ENCODE measurements at regions not wholly inside any gene's neighbourhood (a gene's known extent, or its start where the extent isn't known, plus 50 kb on each side); places are given as distances from the start of the nearest gene placed in this dataset.

DNA sequence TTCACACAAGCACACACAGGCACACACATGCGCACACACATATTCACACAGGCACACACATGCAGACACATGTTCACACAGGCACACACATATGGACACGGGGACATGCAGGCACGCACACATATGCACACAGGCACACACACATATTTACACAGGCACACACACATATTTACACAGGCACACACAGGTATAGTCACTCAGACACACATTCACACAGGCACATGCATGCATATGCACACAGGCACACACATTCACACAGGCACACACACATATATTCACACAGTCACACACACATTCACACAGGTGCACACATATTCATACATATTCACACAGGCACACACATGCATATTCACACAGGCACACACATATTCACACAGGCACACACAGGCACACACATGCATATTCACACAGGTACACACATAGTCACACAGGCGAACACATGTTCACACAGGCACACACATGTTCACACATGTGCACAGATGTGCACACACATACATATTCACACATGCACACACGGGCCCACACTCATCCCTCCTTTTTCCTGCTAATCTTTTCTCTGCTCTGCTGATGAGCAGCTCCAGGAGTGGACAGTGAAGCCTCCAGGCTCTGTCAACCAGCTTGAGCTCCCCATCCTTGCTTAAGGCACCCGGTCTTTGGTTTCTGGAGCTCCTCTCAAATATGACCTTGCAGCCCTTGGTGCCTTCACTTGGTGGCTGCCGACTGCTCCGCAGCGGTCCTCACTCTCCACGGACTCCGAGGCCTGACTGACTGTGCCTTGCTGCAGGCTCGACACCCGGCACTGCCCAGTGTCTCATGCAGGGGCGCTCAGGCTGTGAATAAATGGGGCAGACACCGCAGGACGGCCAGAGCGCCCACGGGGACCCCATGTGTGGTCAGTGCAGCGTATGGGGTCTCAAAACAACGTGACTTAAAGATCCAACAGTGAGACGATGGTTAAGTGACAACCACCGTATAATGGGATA, 581.2 kb upstream of the MGMT start:
- DNase-seq: no peak

GRCh38 chr10:128887856-128888255, 579.2 kb upstream of the MGMT start:
- DNase-seq: no peak

DNA sequence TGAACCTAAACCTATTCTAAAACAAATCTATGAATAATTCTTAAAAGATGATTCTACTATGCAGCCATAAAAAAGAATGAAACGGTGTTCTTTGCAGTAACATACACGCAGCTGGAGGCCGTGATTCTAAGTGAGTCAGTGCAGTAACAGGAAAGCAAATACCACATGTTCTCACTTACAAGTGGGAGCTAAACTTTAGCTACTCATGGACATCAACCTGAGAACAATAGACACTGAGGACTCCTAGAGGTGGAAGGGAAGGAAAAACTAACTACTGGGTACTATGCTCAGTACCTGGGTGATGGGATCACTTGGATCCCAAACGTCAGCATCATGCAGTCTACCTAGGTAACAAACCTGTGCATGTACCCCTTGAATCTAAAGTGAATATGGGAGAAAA, 575.0 kb upstream of the MGMT start:
- DNase-seq: no peak

DNA sequence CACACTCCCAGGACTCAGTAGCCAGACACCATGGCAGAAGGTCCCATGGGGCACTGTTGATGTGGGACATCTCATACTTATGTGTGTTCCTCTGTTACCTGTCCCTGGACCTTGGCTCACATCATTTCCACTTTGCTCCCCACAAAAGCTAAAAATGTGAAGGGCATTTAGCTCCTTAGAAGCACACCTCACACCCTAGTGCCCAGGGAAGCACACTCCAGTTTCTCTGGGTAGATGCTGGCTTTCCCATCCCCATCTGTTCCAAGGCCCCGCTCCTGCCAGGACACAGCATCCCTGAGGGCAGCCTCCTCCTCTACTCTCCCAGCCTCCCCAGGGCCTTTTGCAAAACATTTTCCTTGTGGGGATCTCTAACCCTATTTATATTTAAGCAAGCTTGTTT, 572.4 kb upstream of the MGMT start:
- DNase-seq: no peak

DNA sequence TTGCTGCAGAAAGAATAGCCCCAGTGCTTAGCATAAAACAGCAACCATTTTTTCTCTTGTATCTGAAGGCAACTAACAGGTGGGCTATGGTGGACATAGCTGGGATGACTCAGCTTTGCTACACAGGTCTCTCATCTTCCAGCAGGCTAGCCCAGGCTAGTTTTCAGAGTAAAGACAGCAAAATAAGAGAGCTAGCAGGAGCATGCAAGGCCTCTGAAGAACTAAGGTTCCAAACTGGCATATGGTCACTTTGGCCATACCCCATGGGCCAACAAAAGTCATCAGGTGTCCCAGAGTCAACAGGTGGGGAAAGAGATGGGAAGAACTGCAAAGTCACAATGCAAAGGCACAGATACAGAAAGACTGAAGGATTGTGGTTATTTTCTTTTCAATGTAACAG, 571.6 kb upstream of the MGMT start:
- no peak for DNase-seq

DNA sequence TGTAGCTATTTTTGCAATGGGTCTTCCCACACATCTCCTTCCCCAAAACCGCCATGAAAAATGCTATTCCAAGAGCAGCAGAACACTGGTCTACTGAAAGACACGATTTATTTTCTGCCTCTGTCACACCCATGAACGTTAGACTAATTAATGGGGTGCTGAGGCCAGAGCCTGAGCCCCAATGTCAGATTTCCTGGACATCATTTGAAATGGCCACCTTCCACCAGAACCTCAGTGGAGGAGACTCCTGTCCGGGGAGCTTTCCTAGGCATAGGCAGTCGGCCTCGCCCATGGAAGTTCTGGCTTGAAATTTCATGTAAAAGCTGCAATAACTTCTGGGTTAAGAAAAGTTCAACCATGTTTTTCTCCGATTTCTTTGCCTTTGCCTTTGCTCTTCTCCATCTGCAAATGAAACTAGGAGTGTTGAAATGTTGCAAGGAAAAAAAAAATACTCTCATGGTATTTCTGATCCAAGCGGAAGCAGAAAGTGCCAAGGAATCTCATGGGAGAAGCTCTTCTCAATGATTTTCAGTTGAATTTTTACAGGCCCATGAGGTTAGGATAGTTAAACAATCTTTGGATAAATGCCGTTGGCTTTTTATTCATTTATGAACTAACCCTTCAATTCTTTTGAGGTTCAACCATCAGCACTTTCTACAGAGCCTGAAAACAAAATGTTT, 570.8 kb upstream of the MGMT start:
- DNase-seq: no peak

DNA sequence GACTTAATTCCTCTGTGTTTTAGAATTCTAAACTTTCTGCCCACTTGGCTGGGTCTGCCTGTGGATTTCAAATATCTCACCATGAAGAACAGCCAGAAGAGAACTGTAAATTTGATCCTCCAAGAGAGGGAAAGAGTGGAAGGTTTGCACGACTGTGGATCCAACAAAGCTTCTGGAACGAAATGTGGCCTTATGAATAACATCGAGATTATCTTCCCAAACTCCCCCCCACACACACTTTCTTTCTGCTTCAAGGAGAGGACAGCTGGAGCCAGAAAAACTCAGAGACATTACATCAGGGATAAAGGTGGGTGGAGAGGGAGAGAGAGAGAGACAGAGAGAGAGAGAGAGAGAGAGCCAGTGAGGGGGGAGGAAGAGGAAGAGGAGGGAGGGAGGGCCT, 570.1 kb upstream of the MGMT start:
- no peak for DNase-seq

- DNase-seq: no peak
Measured at GRCh38 chr10:128897401-128898129, 569.5 kb upstream of the MGMT start.

GRCh38 chr10:128898133-128898915, 568.7 kb upstream of the MGMT start:
- DNase-seq: no peak

DNA sequence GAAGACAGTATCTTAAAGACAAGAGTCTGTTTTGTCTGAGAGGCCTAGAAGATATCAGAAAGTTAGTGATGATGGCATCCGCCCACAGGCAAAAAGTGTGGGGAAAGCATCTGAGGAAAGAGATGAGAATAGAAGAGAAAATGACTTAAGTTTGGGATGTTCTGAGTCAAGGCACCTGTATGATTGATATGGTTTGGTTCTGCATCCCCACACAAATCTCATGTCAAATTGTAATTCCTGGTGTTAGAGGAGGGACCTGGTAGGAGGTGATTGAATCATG, 568.2 kb upstream of the MGMT start:
- DNase-seq: no peak

DNA sequence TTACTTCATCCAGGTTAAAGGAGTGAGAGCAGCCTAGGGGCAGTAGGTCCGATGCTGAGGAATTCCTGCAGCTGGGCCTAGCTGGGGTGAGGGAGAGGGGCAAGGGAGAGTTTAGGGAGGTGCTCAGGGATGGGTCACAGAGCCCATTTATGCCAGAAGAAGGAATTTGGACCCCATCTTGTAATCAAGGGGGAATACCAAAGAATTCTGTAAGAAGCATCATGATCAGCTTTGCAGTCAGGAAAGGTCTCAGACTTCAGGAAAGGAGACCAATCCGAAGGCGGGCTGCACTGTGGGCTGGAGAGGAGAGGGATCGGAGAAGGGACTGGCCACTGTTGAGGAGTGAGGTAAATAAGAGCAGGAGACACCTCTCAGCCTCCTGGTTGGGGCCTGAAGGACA, 566.6 kb upstream of the MGMT start:
- no peak for DNase-seq

DNA sequence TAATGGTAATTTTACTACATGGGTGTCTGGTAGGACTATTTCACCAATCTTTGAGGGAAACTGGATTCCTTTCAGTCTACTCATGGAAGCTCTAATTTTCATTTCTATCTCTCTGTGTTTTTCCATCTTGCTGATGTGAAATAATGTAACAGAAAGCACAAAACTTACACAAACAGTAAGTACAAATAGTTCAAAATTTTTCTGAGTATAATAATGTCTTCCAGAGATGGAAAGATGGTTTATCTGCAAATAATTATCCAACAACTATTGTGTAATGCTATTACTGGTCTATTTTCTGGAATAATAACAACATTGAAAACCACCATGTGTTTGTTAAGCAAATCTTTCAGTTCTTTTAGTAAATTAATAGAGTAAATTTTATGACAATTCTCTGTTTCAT, 565.8 kb upstream of the MGMT start:
- DNase-seq: no peak

DNA sequence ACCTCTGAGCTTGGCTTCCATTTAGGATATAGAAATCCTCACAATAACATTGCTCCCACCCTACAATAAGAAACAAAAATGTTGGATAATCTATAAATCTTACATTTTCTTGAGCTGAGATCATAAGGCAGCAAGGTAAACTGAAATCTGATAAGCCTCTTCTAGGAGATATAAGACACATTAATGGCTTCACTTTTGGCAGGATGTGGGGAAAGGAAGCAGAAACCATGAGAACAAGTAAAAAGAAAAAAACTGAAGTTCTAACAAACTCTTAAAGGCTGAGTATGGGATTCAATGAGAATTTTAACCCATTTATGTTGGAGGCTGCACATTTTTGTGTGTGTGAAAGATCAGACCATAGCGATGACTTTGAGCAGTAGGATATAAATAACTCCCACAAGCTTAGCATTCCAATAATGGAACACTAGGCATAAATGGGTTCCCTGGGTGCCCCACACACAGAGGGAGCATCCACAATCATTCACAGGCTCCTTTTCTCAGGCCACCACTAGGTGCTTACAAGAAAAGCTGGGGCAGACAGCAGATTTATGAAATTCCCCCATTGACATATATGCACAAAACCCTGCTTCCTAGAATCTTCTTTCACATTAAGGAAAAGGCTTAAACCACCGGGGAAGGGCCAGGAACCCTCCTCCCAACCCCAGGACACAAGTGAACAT, 564.9 kb upstream of the MGMT start:
- no peak for DNase-seq

DNA sequence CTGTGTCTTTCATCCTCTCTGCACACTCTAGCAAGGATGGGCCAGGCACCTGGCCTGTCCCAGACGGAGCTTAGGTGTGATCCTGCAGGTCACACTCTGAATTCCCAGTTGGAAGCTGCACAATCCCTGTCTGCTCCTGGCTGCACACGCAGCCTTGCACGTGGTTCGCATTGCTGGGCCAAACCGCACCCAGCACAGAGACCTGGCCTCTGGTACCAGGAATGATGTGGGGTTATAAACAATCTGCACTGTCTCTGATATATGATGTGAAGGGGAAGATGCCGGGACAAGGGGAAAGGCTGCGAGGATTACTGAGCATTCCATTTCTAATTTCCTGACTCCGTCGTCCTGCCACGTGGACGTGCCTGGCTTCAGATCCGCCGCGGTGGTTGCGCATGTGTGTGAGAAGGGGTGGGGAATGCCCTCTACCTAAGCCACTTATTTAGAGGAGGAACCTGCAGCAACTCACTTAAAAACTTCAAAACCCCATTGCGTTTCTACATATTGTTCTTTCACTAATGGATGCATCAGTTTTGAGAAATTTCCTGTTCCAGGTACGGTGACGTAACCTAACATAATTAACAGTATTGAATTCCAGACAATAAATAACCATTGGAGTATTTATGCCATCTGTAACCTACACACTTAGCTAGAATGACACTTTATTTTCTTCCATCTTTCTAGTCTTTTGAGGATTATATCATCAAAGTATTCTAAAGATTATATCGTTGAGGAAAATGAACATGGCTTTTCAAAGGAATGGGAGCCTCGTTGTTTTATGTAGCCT, 559.7 kb upstream of the MGMT start:
- DNase-seq: no peak

DNA sequence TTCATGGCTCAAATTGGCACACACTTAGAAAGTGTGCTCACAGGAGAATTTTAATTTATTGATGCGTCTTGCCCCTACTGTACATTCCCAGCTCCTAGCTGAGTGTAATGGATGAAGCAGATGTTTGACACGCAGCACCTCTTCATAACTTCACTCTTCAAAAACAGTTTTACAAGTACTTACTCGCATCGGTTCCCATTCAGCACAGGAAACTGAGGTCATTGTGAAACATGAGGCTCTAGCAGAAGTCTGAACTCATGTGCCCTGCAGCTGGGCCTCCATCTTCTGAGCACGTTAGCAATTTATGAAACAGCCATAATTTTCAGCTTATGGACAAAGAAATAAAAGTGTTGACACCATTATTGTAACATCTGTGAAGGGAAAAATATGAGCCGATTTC, 558.9 kb upstream of the MGMT start:
- DNase-seq: no peak

- no peak for DNase-seq
Measured at GRCh38 chr10:128908499-128908898, 558.5 kb upstream of the MGMT start.

DNA sequence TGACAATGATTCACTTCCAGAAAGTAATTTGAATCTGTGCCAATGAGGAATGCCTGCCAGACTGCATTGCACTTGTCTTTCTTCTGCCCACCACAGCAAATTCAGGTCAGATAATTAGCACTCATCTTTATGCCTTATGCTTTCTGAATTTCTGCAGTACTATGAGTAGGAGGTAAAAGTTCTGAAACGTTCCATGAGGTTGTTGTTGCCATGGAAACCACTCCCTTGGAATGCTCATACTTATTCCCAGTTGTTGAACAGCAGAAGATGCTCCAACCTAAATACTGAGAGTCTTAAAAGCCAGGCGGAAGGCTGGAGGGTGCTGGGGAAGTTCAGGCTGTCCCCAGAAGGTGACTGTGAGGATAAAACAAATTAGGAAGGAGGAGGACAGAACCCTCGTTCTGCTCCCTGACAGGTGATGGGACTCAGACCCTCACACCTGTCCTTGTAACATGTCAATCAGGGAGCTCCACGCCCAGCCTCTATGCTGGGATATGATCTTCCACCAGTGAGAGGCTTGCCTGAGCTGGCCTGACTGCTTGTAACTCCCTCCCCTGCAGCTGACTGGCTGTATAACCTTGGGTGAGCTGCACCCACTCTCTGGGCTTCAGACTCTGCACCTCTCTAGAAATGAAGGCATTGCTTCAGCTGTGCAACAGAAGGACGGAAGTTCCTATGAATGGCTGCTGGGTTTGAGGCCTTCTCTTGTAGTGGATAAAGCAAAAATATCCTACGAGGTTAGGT, 554.3 kb upstream of the MGMT start:
- DNase-seq: no peak

- no peak for DNase-seq
Measured at GRCh38 chr10:128914681-128915080, 552.4 kb upstream of the MGMT start.

DNA sequence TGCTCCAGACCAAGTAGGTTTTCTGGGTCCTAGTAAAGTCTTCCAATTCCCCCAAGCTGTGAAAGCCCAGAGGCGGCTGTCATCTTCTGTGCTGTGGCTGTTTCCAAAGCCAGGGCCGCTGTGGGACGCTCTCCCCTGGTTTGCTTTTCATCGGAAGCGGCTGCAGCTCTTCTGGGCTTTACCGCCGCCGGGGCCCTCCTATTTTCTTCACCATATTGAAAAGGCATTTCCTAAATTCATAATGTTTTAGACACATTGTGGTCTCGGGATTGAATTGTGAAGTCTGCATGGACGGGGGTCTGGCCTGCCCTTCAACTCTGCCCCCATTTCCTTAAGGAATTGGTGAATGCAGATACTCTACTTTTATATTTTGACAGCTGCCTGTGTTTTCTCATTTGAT, 551.4 kb upstream of the MGMT start:
- no peak for DNase-seq

GRCh38 chr10:128916383-128916782, 550.7 kb upstream of the MGMT start:
- no peak for DNase-seq
